NCI-H2196 (cell line): ENCODE measurements at regions not wholly inside any gene's neighbourhood (a gene's known extent, or its start where the extent isn't known, plus 50 kb on each side); places are given as distances from the start of the nearest gene placed in this dataset.

Experiments
- DNase-seq: peaks from one replicate; lab custom pipeline; 2025; ENCODE audit not compliant: unreplicated experiment; lab: John Stamatoyannopoulos, UW

DNA sequence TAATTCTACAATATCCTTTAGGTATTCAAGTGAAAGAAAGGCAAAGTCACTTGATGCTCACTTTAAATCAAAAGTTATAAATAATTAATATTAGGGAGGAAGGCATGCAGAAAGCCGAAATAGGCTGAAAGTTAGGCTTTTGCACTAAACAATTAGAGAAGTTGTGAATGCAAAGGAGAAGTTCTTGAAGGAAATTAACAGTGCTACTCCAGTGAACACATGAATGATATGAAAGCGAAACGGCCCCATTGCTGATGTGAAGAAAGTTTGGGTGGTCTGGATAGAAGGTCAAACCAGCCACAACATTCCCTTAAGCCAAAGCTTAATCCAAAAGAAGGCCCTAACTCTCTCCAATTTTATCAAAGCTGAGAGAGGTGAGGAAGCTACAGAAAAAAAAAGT lies 103.1 kb upstream of the CXCR4 start:
- no peak for DNase-seq

DNA sequence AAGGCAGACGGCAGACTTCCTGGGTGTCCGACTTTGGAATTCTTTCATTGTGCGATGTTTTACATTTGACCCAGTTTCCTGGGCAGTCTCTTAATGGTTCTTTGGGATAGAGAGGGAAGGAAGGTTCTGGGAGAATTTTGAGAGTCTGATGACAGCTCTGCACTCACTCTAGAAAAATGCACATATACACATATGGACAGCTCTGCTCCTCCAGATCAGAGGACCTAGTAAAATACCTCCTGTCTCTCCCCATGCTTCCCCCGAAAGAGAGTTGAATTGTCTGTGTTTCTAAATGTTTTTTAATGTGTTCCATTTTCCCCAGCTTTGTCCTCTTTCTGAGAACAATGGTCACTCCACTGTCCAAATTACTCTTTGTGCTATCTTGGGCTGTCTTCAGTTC lies 102.0 kb upstream of the CXCR4 start:
- DNase-seq: no peak

DNA sequence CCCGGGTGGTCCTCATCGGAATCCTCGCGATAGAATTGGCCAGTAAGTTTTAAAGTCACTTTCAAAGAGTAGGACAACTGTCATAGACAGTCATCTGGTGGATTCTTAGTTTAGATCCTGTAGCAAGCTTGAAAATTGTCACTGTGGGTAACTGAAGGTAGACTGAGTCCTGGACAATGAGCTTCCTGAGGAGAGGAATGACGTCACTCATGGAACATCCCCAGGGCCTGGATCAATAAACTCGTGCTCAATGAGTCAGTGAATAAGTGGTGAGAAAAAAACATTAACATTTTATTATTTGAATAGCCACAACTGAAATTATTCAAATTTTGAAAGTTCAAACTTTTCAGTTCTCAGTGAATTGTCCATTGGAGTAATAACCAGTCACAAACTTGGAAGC lies 101.4 kb upstream of the CXCR4 start:
- no peak for DNase-seq

DNA sequence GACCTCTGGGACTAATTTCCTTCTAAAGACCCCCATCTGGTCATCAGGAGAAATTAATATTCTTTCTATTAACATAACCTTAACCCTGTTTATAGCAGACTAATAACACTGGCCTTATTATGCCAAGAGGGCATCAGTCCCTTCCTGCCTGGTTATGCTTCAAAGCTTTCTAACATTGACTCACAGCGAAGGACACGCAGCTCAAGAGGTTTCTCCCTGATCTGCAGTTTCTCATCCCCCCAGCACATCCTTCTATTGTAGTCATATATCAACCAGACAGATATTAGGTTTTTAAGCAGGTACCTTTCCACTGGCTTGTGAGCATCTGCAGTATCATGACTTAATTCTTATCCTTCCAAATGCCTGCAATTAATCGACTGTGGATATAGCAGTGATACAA lies 100.0 kb upstream of the CXCR4 start:
- no peak for DNase-seq

DNA sequence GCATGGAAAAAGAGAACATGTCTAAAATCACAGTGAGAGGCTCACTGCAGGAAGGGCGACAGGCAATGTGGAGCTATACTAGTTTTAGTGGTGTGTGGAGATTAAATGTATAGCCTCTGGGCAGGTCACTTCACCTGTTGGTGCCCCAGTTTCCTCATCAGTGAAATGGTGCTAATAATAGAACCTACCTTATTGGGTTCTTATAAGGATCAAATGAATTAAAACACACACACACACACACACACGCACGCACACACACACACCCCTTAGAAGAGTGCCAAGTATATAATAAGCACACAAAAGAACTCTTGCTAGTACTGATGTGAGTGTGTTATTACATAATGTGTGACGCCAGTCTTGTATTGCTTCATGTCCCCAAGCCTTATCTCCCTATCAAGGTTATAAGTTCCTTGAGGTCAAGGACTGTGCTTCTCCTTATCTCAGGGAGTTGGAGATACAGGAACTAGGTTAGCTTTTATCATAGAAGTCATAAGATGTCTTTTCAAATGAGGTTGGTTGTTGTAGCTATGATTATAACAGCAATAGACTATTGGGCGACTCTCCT lies 98.0 kb upstream of the CXCR4 start:
- DNase-seq: no peak

DNA sequence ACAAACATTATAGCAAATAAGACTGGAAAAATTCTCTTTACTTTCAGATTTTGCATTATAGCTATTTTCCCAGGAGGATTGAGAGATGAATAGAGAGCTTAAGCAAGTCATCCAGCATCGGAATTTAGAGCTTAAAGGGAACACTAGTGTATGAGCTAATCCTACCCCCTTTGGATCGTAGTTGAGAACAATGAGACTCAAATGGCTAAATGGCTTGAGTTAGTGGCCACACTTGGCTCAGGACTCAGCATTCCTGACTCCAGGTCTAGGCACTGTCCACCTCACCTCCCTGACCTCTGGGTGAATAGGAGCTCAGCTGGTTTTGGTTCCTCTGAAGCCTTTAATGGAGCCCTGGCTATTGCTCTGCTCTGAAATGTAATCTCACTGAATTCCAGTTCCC lies 97.5 kb upstream of the CXCR4 start:
- no peak for DNase-seq

DNA sequence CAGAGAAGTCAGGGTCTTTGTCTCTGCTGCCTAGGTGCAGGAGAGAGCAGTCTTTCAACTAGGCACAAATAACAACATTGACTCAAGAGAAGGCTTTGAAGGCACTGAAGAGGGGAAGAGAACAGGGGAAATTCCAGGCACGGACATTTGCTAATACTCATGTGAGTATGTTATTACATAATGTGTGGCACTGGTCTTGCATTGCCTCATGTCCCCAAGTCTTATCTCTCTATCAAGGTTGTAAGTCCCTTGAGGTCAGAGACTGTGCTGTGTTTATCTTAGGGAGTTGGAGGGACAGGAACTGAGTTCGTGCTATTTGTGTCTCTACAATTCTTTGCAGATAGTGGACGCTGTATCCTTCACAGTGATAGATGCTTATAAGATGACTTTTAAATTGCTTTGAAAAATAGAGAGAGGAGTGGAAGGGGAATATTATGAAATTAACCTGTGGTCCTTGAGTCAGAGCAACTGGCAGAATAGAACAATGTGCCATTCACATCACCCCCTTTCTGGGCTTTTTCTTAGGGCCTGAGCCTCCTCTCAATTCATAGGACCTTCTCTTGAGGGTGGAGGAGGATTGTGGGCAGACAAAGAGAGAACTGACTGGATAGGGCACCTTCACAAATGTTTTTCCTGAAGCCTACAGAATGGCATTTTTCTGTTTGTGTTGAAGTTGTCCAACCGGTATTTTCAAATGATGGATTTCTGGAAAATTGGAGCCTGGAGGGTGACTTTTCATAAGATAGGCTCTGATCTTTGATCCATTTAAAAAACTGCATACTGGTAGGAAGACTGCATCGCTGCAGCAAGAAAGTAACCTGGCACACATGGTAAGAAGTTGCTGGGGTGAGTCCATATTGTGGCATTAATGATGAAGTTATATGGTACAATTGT lies 96.6 kb upstream of the CXCR4 start:
- DNase-seq: no peak

DNA sequence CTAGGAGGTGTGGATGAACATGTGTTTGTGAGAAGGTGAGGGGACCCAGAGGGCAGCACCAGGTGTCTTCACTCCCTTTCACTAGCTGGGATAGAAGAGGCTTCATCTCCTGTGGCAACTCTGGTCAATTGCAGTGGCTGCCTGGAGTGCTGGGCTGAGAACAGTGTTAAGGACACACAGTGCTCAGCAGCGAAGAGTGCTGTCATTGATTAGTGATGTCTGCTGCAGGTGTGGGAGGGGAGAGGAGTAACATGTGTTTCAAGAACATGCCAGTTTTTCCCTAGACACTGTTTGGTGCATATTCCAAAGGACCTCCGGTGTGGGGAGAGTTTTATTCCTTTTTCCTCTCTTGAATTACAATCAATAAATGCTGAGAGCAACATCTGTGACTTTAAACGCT lies 95.9 kb upstream of the CXCR4 start:
- no peak for DNase-seq

DNA sequence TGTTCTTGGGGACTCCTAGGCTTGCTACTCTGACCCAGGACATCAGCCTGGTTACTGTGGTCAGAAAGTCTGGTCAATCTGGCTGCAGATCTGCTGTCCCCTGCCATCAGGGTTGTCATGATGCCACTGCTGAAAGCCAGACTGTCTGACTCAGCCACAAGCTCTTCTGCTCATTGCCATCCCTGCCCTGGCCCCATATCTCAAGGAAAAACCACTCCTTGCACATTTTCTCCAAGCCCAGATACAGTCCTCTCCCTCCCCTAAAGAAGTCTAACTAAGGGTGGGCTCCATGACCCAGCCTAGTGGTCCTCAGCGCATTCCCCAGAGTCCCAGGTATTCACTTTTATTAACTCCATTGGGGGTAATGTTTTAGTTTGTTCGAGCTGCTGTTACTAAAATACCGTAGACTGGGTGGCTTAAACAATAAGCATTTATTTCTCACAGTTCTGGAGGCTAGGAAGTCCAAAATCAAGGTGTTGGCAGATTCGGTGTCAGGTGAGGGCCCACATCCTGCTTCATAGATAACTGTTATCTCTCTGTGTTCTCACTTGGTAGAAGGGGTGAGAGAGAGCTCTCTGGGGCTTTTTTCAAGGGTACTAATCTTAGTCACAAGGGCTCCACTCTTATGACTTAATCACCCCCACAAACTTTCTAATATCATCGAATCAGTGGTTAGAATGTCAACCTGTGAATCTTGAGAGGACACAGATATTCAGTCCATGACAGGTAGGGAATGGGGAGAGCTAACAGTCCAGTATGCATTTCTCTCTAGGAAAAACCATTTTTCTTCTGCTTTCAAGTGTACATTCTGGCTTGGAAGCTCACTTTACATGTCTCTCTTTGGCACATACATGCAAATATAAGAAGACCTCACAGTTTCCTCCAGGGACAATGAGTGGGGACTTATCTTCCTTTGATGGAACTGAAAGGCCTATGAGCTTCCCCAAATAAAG lies 94.8 kb upstream of the CXCR4 start:
- DNase-seq: no peak

DNA sequence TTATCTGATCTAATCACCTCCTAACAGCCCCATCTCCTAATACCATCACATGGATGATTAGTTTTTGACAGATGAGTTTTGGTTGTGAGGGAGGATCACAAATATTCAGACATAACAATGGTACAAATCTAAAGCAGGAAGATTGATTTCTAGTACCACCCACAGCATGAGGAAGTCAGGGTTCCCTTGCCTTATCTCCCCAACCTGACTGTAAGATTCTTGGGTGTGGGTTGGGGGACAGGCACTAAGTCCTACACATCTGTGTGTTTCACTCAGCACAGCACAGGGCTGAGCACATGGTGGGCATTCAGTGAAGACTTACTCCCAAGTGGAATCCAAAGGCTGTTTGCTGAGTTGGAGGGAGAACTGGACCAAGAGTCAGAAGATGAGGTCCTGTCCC lies 93.8 kb upstream of the CXCR4 start:
- no peak for DNase-seq

DNA sequence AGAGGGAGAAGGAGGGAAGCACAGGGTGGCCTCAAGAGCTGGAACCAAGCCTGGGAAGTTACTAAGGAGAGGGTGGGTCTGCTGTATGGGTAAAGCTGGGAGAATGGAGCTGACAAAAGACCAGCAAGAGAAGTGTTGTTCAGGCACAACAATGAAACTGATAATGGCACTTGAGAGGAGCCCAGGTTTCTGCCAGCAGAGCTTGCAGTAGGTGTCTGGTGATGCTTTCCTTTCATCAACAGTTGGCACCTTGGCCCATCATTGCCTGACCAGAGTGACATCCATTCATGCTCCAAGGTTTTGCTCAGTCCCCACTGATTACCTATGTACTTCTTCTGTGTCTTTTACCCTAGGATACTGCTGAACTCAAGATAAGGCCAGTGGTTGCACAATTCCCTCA lies 92.9 kb upstream of the CXCR4 start:
- DNase-seq: no peak

DNA sequence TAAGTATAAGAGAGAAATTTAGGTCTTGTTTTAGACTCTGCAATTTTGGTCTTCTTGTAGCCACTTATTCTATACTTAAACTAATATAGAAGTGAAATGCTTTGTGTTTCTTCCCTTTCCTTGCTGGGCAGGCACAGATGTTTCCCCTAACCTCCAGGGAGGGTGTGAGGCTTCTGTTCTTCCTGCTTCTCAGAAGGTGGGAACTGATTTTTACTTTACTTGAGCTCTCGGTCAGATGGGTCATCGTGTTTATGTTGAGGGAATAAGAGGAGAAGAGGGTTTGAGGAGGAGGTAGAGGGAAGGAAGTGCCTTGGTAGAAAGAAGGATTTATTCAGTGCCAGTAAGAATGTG lies 92.5 kb upstream of the CXCR4 start:
- no peak for DNase-seq

DNA sequence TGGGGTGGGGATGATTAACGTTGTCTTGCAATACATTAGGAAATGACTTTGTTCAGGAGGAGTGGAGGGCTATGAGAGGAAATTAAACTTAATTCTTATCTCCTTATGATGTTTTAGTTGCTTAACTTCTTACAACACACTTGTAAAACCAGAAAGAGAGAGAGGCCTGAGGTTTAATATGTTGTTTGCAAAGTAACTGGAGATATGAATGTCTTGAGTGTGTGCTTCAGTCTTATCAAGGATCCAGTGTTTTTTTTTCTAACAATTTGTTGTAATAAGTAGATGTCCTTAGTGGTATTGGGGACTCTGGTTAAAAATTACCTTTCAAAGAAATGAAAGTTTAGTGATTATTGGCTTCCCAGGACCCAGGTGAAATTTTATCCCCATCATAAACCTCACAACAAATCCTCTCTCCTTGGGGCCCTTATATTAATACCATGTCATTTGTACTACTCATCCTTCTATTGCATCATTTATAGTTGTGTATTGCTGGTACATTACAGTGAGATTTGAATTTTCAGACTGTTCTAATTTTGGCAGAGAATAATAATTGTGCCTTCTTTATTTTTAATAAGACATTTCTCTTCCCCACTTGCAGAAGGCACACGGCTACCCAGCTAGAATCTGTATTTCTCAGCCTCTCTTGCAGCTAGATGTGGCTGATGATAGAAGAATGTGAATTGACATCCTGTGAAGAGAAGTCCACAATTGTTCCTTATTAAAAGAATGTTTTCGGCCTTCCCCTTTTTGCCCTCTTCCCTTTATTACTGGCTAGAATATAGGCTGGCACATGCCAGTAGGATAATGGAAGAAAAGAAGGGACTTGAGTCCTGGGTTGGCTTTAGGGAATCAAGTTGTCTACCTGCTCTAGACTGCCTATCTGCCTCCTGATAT lies 91.9 kb upstream of the CXCR4 start:
- no peak for DNase-seq

DNA sequence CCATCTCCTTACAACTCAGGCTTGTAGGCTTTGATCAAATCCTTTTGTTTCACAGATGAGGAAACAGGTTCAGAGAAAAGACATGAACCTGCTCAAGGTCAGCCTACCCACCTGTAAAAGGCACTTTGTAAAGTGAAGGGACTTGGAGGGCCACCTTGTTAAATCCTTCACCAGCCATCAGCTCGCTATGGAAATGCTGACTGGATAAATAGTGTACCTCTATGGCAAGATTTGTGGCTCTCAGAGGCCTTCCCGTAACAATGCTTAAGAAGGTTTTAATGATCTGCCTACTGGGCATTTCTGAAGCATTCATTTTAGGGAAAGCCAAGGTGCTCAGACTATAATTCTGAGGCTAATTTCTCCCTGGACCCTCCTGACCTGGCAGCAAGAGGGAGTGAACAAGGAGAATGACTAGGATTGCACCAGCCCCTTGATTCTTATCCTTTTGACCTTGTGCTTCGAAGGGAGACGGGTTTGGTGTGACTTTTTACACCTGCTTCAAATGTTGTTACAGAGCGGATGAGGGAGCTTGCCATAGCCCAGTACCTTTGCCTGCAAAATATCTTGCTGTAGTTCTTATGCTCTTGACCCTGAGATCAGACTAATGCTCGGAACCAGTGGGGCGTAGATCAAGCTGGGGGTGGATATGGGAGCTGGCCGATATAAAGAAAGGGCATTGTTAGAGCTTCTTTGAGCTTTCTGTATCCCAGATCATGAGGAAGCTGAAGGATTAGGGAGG lies 90.9 kb upstream of the CXCR4 start:
- DNase-seq: no peak

DNA sequence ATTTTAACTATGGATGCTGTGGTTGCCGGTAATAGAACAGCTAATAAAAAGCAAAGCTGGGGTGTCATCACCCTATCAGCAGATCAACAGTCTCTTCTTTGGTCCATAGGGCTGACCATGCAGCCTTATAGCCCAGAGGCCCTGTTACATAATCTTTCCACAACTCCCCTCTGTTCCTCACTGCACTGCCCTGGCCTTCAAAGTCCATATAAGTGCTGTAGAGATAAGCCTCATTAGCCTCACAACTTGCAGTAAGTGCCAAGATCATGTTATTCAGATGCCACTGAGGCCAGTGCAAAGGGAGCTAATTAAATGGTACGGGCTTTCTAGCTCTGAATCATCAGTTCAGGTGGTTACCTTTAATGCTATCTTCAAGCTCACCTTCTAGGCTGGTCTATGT lies 89.7 kb upstream of the CXCR4 start:
- DNase-seq: no peak

DNA sequence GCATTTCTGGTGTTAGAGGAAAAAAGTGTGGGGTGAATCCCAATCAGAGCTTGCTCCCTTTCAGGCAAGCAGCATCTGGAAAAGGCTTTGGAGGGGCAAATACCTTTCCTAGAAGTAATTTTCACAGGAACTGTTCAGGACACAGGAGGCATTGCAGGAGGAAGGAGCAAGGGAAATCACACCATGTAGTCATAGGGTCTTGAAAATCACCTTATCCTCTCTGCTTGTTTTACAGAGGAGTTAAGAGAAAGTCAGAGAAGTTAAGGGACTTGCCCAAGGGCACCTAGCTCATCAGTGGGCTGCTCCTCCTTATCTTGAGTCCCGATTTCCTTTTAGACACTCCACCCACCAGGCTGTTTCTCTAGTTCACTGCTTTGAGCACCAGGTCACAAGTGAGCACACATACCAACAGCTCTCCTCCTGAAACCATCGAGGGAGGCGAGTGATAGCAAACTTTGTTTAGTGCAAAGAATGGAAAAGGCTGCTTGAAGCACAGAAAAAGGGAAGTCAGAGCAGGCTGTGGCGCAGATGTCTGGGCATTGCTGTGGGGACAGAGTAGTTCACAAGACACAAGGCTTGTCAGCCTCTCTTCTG lies 89.2 kb upstream of the CXCR4 start:
- DNase-seq: no peak

DNA sequence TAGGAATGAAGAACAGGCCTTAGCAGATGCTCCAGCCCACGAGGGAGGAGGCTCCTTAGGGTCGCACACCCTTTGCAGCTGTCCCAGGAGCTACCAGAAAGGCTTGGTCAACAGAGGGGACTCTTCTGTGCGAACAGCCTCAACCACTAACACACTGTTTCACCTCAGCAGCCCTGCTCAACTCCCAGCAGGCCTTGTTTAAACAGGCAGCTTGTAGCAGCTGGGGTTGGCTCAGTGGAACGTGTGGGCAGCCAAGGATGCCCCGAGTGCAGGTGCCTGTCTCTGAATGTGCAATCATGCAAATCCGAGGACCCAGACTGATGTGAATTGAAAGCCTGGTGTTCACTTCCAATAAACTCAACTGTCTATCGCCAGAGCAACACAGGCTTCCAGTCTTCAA lies 88.7 kb upstream of the CXCR4 start:
- DNase-seq: no peak

DNA sequence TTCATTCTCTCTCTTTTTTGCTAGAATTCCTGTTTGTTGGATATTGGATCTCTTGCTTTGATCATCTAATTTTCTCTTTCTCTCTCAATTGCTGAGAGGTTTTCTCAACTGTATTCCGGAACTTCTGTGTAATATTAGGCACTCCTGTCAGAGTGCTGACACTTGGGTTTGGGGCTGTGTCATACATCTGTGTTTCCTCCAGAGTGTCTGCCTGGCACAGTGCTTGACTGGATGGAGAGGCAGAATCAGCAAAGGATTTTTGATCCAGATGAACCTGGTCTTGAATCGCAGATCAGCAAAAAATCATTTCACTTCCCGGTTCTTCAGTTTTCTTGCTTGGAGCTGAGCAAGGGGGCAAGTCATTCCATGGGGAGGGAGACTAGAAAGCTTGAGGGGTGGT lies 87.7 kb upstream of the CXCR4 start:
- no peak for DNase-seq

DNA sequence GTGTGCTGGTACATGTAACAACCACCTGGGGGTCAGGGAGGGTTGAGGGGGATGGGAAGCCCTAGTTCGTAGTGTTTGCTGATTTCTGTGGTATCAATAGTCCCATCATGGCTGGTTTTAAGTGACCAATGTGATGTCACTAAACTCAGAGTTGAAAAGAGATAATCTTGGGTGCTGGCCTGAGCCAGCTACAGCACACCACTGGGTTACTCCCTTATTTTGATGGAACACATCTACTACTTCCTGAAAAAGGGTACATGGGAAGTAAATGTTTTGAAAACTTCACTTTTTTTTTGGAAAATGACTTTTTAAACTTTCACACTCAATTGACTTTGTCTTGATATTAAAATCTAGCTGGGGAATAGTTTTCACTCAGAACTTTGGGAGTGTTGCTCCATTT lies 87.0 kb upstream of the CXCR4 start:
- DNase-seq: no peak

DNA sequence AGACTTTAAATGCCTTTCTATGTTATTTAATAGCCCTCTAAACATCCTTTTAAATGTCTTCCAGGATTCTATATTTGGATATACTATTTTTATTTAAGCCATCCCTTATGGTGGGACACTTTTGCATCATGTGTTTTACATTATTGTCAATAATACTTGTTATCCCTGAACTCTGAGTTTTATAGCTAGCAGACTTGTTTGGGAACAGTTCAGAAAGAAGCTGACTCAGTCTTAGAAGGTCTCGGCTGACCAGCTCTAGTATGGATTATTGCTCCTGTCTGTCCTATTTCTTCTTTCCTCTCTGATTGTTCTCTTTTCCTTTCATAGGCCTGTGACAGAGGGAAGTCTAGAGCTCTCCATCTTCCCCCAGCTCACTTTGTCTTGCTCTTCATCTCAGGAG lies 77.3 kb upstream of the CXCR4 start:
- DNase-seq: no peak
